Esophagus squamous epithelium (tissue), 5 donors: ENCODE measurements at regions not wholly inside any gene's neighbourhood (a gene's known extent, or its start where the extent isn't known, plus 50 kb on each side); places are given as distances from the start of the nearest gene placed in this dataset.
"Not testable (repeated sequence)": the region's sequence is repeated elsewhere in the genome, so short reads cannot be mapped to it uniquely, and the experiment has no call there.

Source experiments
- DNase-seq: peaks from one replicate; lab custom pipeline; 2025; lab: John Stamatoyannopoulos, UW
- H3K27ac ChIP-seq, 4 donors: fragments of 200-600 bp; sonication (generic); one replicate each; pipeline ENCODE4 v1.5.1; 2016 to 2019; ENCODE audit warnings: mild to moderate bottlenecking in 1 of 4
- H3K27me3 ChIP-seq, 4 donors: fragments of 200-600 bp; sonication (generic); 1 replicate in 3 of 4; 2 replicates in 1 of 4; pipeline versions ENCODE4 v1.5.1 to v1.6.0; 2017 to 2021; ENCODE audit warnings: antibody characterized with exemption in 1 of 4
- H3K36me3 ChIP-seq, 3 donors: fragments of 200-600 bp; sonication (generic); one replicate each; pipeline ENCODE4 v1.5.1; 2016 to 2019
- H3K4me1 ChIP-seq, 3 donors: fragments of 200-600 bp; sonication (generic); one replicate each; pipeline ENCODE4 v1.5.1; 2017 to 2019
- H3K4me3 ChIP-seq, 4 donors: fragments of 200-600 bp; sonication (generic); 1 replicate in 3 of 4; 2 replicates in 1 of 4; pipeline ENCODE4 v1.5.1; 2016 to 2019; ENCODE audit warnings: mild to moderate bottlenecking in 2 of 4, moderate library complexity in 1 of 4
- H3K9me3 ChIP-seq, 3 donors: fragments of 200-600 bp; sonication (generic); one replicate each; pipeline ENCODE4 v1.5.1; 2016 to 2019
- CTCF ChIP-seq, 6 experiments: fragments of 450-650 bp in 4 of 6; fragments of 200-600 bp in 2 of 6; sonication (generic) in 2 of 6; IDR thresholded peaks; one replicate each; pipeline ENCODE4 v1.5.1; 2016 to 2019; ENCODE audit warnings: antibody characterized with exemption in 6 of 6, mild to moderate bottlenecking in 4 of 6, moderate library complexity in 4 of 6
- POLR2A ChIP-seq, 4 donors: fragments of 450-650 bp; IDR thresholded peaks; one replicate each; pipeline ENCODE4 v1.6.1; 2017; ENCODE audit warnings: antibody characterized with exemption in 4 of 4, mild to moderate bottlenecking in 4 of 4, moderate library complexity in 3 of 4
- WGBS, 2 donors: methylation state at CpG; one replicate each; pipeline ENCODE4 v1.1.5; 2018; 5-methylcytosine and 5-hydroxymethylcytosine counted together
- intact Hi-C: fragments of 100-400 bp; cut with DNase I; formaldehyde crosslinking; loops from one replicate; pipeline ENCODE4 v1.15.0; 2022
- donor health status: DM: yes; HTN: yes; CAD: no.

DNA sequence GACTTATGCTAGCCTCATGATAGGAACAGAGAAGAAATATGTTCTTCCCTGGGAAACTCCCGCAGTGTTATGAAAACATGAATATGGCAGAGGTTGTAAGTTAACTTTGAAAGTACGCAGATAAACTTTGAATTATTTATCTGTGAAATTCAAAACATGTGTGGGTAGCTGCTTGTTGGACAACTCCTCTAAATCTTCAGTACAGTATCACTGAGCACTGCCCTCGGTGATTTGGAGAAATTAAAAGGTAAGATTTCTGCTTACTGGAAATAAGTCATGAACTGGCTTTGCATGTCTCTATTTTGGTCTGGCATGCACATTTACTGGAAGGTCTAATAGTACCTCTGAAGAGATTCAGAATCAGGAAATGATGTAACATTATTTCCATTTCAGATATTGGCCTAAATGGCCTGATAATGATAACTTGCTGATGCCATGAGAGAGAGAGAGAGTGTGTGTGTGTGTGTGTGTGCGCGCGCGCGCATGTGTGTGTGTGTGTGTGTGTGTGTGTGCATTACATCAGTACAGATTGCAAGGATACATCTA is 1441.9 kb upstream of the FLRT2 start:
- intact Hi-C loops: no loop called here
- Histone ChIP-seq H3K36me3 (no peaks in the 10 kb centered on the region), H3K4me3 (no peak overlapping the region), H3K9me3 (no peaks in the 10 kb centered on the region), H3K27ac (peak overlapping the region in 2 of 4 donors; percentile 39 to 45), H3K27me3 (no peaks in the 10 kb centered on the region), H3K4me1 (peaks cover 0 to 44% (median 3%) of the 10 kb centered on the region in 3 donors)
- no peak for DNase-seq
- TF ChIP-seq CTCF (IDR thresholded peaks at IDR 0.05) (no peak), POLR2A (IDR thresholded peaks at IDR 0.05) (no peak)
- WGBS, 2 donors: 73 to 80% methylated on average over 8 of the region's 8 CpGs

- no CpG with 5 or more reads among the region's 6 CpGs for WGBS, 2 donors
- H3K9me3 ChIP-seq: no peaks in the 10 kb centered on the region
- H3K4me3 ChIP-seq: no peak overlapping the region
- H3K27ac ChIP-seq: no peak overlapping the region
- no peaks in the 10 kb centered on the region for H3K36me3 ChIP-seq
- TF ChIP-seq POLR2A (IDR thresholded peaks at IDR 0.05) (no peak), CTCF (IDR thresholded peaks at IDR 0.05) (no peak)
- peaks cover 0 to 22% (median 0%) of the 10 kb centered on the region in 3 donors for H3K4me1 ChIP-seq
- H3K27me3 ChIP-seq: no peaks in the 10 kb centered on the region
- no peak for DNase-seq
- intact Hi-C loops: no loop called here
These were observed 1439.1 kb upstream of the FLRT2 start for GRCh38 chr14:84090837-84091236.

GRCh38 chr14:84095681-84096080 is 1434.3 kb upstream of the FLRT2 start:
- Histone ChIP-seq H3K4me3 (no peak overlapping the region), H3K4me1 (peaks cover 0 to 5% (median 0%) of the 10 kb centered on the region in 3 donors), H3K27ac (no peak overlapping the region), H3K9me3 (peaks cover 0 to 9% (median 0%) of the 10 kb centered on the region in 3 donors), H3K27me3 (no peaks in the 10 kb centered on the region), H3K36me3 (no peaks in the 10 kb centered on the region)
- TF ChIP-seq POLR2A (IDR thresholded peaks at IDR 0.05) (no peak), CTCF (IDR thresholded peaks at IDR 0.05) (no peak)
- 29 to 50% methylated on average over 1 of the region's 1 CpG for WGBS, 2 donors
- DNase-seq: no peak
- intact Hi-C loops: no loop called here

- H3K36me3 ChIP-seq: no peaks in the 10 kb centered on the region
- H3K4me3 ChIP-seq: no peak overlapping the region
- intact Hi-C loops: no loop called here
- H3K27ac ChIP-seq: no peak overlapping the region
- TF ChIP-seq POLR2A (IDR thresholded peaks at IDR 0.05): no peak
- no peak for TF ChIP-seq CTCF (IDR thresholded peaks at IDR 0.05)
- WGBS, 2 donors: 77 to 85% methylated on average over 4 of the region's 4 CpGs
- H3K9me3 ChIP-seq: peaks cover 0 to 9% (median 0%) of the 10 kb centered on the region in 3 donors
- DNase-seq: no peak
- H3K4me1 ChIP-seq: no peaks in the 10 kb centered on the region
- no peaks in the 10 kb centered on the region for H3K27me3 ChIP-seq
These were observed 1431.7 kb upstream of the FLRT2 start for GRCh38 chr14:84098261-84098660.

- WGBS, 2 donors: no CpG with 5 or more reads among the region's 27 CpGs
- H3K9me3 ChIP-seq, DNase-seq: not testable (repeated sequence)
These were observed 1430.4 kb upstream of the FLRT2 start for GRCh38 chr14:84099560-84099959.

DNA sequence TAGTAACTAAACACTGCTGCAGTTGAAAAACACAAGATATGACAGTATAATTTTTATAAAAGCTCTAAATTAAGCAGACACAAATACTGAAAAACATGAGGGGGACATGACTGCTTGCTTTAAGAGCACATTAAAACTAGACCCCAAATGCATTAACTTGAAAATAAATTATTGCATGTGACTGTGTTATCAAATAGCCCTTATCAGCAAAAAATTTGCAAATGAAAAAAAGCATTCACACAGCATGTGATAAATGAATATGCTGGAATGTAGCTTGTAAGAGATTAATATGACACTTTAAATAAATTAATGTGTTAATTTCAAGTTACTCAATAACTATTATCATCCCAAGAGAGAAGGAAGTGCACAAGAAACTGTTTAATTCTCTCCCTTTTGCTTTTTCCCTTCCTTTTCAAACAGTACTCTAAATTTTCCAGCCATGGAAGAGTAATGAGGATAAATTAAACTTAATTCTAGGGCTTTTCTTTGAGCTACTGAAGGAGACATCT is 1422.1 kb upstream of the FLRT2 start:
- Histone ChIP-seq H3K27ac (no peak overlapping the region), H3K36me3 (no peaks in the 10 kb centered on the region), H3K4me1 (no peaks in the 10 kb centered on the region), H3K27me3 (no peaks in the 10 kb centered on the region), H3K4me3 (no peak overlapping the region), H3K9me3 (no peaks in the 10 kb centered on the region)
- no peak for DNase-seq
- TF ChIP-seq CTCF (IDR thresholded peaks at IDR 0.05) (no peak), POLR2A (IDR thresholded peaks at IDR 0.05) (no peak)
- intact Hi-C loops: no loop called here

More at GRCh38 chr14:84099560-84099959, 1430.4 kb upstream of the FLRT2 start:
- H3K4me3 ChIP-seq, H3K36me3 ChIP-seq, H3K27me3 ChIP-seq, intact Hi-C loops, H3K4me1 ChIP-seq, H3K27ac ChIP-seq: not testable (repeated sequence)
